Activated CD8-positive, alpha-beta T cell treated with anti-CD3 and anti-CD28 coated beads for 36 hours (primary cell): ENCODE measurements at regions not wholly inside any gene's neighbourhood (a gene's known extent, or its start where the extent isn't known, plus 50 kb on each side); places are given as distances from the start of the nearest gene placed in this dataset.

Source experiments
- ATAC-seq: fragments of 200-7000 bp; cut with Tn5 transposase; one replicate; pipeline ENCODE4 v1.10.0; 2021; ENCODE audit warnings: mild to moderate bottlenecking, moderate library complexity
- CTCF ChIA-PET: fragments of 350-600 bp; sonication (Branson Sonifier 250); formaldehyde crosslinking; loops from one replicate; lab custom pipeline; 2021; ENCODE audit warnings: antibody characterized with exemption; lab: Charles Lee
- POLR2A ChIA-PET: fragments of 350-600 bp; sonication (Branson Sonifier 250); formaldehyde crosslinking; loops from one replicate; lab custom pipeline; 2021; ENCODE audit warnings: antibody characterized with exemption; lab: Charles Lee
- DNase-seq: peaks from one replicate; pipeline ENCODE4 v3.0.0-alpha.2; 2020
- H3K27ac Mint-ChIP-seq: one replicate; pipeline ENCODE4 v1.8.0; 2021; ENCODE audit warnings: mild to moderate bottlenecking, mixed read lengths
- H3K27me3 Mint-ChIP-seq: one replicate; pipeline ENCODE4 v1.8.0; 2021; ENCODE audit warnings: mixed read lengths
- H3K36me3 Mint-ChIP-seq: one replicate; pipeline ENCODE4 v1.8.0; 2021; ENCODE audit warnings: low read depth, mixed read lengths
- H3K4me1 Mint-ChIP-seq: one replicate; pipeline ENCODE4 v1.8.0; 2021; ENCODE audit warnings: low read depth, mixed read lengths
- H3K4me3 Mint-ChIP-seq: one replicate; pipeline ENCODE4 v1.8.0; 2021; ENCODE audit warnings: mild to moderate bottlenecking, moderate library complexity, mixed read lengths
- H3K9me3 Mint-ChIP-seq: one replicate; pipeline ENCODE4 v1.8.0; 2021; ENCODE audit warnings: mixed read lengths
- intact Hi-C: fragments of 100-400 bp; cut with micrococcal nuclease; formaldehyde crosslinking; loops from one replicate; pipeline ENCODE4 v1.10.0; 2022
- TF ChIP-seq, protein P1 (sequence below): fragments of 200-600 bp; IDR thresholded peaks from one replicate; pipeline ENCODE4 v1.8.0; 2022; ENCODE audit warnings: antibody characterized with exemption, mild to moderate bottlenecking

DNA sequence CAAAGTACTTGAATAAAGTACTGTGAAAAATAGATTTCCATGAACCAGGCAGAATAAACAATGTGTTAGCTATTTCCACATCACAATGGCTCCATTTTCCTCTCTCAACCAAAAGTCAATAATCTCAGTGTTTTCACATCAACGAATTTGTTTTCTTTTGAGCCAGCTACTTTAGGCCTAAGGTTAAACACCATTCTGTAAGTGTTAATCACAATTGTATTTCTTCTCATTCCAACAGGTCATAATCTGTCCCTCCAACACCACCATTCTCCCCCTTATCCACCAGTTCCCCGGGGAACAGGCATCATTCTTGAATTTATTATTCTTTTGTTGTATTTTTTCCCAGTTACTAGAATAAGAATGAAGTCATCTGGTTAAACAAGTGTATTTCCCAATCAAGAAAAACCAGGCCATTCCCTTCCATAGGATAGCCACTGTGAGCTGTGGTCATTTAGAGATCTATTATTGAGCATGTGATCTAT, 66.2 kb upstream of the PALMD start:
- intact Hi-C loops = no loop called here
- no peaks in the 10 kb centered on the region for H3K4me1 Mint-ChIP-seq
- H3K36me3 Mint-ChIP-seq = no peaks in the 10 kb centered on the region
- ChIA-PET POLR2A (no interaction called here), CTCF (no interaction called here)
- TF ChIP-seq, protein P1, sequence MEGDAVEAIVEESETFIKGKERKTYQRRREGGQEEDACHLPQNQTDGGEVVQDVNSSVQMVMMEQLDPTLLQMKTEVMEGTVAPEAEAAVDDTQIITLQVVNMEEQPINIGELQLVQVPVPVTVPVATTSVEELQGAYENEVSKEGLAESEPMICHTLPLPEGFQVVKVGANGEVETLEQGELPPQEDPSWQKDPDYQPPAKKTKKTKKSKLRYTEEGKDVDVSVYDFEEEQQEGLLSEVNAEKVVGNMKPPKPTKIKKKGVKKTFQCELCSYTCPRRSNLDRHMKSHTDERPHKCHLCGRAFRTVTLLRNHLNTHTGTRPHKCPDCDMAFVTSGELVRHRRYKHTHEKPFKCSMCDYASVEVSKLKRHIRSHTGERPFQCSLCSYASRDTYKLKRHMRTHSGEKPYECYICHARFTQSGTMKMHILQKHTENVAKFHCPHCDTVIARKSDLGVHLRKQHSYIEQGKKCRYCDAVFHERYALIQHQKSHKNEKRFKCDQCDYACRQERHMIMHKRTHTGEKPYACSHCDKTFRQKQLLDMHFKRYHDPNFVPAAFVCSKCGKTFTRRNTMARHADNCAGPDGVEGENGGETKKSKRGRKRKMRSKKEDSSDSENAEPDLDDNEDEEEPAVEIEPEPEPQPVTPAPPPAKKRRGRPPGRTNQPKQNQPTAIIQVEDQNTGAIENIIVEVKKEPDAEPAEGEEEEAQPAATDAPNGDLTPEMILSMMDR = no peak
- H3K27me3 Mint-ChIP-seq = no peaks in the 10 kb centered on the region
- no peak for ATAC-seq
- H3K27ac Mint-ChIP-seq = no peak overlapping the region
- DNase-seq = no peak
- H3K9me3 Mint-ChIP-seq = no peaks in the 10 kb centered on the region
- no peak overlapping the region for H3K4me3 Mint-ChIP-seq

DNA sequence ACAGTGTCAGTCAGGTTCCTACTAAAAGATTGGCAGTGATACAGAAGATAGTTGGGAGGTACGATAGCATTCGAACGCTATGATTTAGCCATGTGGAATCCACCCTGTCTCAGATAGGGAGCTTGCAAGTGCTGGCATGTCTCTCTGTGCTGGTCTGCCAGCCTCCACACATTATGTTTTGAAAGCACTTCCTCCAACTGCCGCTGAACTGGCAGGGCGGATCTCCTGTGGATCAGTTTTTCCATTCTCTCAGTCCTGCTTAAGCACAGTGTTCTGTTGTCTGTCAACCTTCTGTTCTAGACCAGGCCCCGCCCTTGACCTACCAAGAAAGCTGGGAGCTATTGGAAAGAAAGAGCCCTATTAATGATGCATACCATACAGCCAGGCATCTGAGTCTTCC, 65.5 kb upstream of the PALMD start:
- Mint-ChIP-seq H3K9me3 (no peaks in the 10 kb centered on the region), H3K36me3 (no peaks in the 10 kb centered on the region), H3K27ac (no peak overlapping the region), H3K4me1 (no peaks in the 10 kb centered on the region), H3K27me3 (no peaks in the 10 kb centered on the region), H3K4me3 (no peak overlapping the region)
- POLR2A ChIA-PET = no interaction called here
- DNase-seq (no peak), ATAC-seq (no peak)
- TF ChIP-seq, protein P1 = no peak
- CTCF ChIA-PET = no interaction called here
- intact Hi-C loops = no loop called here

DNA sequence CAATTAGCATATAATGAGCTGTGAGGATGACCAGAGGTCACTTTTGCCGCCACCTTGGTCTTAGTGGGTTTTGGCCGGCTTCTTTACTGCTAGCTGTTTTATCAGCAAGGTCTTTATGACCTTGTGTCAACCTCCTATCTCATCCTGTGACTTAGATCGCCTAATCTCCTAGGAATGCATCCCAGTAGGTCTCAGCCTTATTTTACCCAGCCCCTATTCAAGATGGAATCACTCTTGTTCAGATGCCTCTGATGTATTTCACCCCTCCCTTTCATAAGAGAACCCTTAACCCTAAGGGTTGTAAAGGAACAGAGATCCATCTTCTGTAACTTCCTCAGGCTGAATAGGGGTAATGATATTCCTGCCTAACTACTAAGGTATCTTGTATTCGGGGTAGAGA, 58.9 kb upstream of the PALMD start:
- Mint-ChIP-seq H3K4me3 (no peak overlapping the region), H3K36me3 (no peaks in the 10 kb centered on the region), H3K27me3 (peaks cover 8% of the 10 kb centered on the region), H3K27ac (no peak overlapping the region), H3K4me1 (no peaks in the 10 kb centered on the region), H3K9me3 (no peaks in the 10 kb centered on the region)
- ChIA-PET POLR2A (no interaction called here), CTCF (no interaction called here)
- intact Hi-C loops = no loop called here
- DNase-seq (no peak), ATAC-seq (no peak)
- TF ChIP-seq, protein P1 = no peak

DNA sequence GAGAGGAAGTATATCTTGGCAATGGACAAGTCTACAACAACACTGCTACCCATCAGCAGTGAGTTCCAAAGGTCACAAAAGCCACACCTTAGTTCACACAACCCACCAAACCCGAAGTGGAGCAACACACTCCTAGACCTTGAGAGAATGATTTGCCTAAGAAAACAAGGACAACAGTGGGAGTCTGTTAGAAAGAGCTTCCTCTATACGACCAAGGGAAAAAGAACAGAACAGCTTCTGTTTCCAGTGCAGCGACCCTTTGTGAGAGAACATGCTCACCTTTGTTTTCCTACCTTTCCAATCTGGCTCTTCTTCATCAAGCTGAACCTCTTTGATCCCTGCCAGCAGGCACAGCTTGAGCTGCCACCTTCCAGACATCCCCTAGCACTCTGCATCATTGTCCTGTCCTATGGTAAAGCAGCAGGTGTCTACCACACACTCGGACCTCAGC, 56.7 kb upstream of the PALMD start:
- ATAC-seq (no peak), DNase-seq (no peak)
- intact Hi-C loops = no loop called here
- no peaks in the 10 kb centered on the region for H3K4me1 Mint-ChIP-seq
- H3K4me3 Mint-ChIP-seq = no peak overlapping the region
- CTCF ChIA-PET = no interaction called here
- H3K9me3 Mint-ChIP-seq = peaks cover 2% of the 10 kb centered on the region
- TF ChIP-seq, protein P1 = no peak
- POLR2A ChIA-PET = no interaction called here
- no peak overlapping the region for H3K27ac Mint-ChIP-seq
- H3K27me3 Mint-ChIP-seq = peaks cover 8% of the 10 kb centered on the region
- no peaks in the 10 kb centered on the region for H3K36me3 Mint-ChIP-seq

DNA sequence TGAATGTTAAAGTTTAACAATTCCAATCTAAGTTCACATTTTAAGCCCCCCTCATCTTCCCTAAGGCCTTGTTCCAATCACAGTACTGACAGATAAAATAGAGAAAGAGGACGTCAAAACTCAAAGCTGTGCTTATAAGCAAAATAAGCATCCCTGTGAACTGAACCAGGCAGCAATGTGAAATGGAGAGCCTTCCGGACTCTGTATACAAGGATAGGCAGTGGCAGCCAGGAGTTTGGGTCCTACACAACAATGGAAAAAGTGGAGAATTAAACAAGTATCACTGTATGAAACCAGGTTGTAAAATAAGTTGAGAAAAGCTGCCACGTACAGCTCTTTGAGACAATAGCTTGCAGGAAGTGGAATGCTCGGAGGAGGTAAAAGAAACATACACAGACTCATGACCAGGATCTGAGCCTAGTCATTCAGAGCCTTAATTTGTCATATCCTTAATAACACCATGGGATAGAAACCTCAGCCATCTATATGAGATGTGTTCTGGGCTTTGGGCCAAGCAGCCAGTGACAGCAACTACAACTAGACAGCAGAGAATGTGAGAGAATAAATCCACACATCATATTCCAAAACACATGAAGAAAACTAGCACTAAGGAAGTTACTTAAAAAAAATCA, 55.2 kb upstream of the PALMD start:
- Mint-ChIP-seq H3K36me3 (no peaks in the 10 kb centered on the region), H3K27ac (no peak overlapping the region), H3K4me1 (no peaks in the 10 kb centered on the region), H3K27me3 (peaks cover 8% of the 10 kb centered on the region), H3K4me3 (no peak overlapping the region), H3K9me3 (peaks cover 2% of the 10 kb centered on the region)
- intact Hi-C loops = no loop called here
- no peak for ATAC-seq
- no peak for DNase-seq
- ChIA-PET CTCF (no interaction called here), POLR2A (no interaction called here)
- TF ChIP-seq, protein P1 = no peak
